ENCODE measurements at regions not wholly inside any gene's neighbourhood (a gene's known extent, or its start where the extent isn't known, plus 50 kb on each side); places are given as distances from the start of the nearest gene placed in this dataset.

DNA sequence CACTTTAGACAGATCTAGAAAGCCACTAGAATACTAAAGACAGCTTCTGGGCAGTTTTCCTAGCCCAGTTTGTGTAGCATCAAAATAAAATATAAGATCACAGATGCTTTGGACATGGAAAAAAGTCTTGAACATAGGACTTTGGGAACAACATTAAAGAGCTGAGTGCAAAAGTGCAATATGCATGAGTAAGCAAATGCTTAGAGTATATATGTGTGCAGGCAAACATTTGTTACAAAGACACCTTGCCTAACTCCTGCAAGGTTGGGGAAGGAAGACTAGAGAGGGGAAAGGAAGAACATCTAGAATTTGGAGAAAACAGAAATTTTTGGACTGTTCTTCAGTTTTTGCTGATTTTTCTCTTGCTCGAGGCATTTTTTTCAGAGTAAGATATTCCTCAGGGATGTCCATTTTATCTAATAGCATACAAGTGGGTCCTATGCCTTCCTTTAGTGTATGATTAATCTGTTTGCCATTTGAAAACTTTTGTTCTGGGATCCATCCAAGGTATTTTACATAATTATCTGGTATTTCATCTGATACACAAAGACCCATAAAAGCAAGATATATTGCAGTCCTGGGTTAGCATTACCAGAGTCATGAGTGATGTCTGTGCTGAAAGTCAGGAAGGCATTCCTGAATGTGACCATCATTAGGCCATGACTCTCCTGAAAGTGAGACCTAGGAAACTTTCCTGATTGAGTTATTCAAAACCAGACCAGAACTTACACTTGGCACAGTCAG lies 142.0 kb upstream of the RGMB start:
- TF ChIP-seq, protein P1, sequence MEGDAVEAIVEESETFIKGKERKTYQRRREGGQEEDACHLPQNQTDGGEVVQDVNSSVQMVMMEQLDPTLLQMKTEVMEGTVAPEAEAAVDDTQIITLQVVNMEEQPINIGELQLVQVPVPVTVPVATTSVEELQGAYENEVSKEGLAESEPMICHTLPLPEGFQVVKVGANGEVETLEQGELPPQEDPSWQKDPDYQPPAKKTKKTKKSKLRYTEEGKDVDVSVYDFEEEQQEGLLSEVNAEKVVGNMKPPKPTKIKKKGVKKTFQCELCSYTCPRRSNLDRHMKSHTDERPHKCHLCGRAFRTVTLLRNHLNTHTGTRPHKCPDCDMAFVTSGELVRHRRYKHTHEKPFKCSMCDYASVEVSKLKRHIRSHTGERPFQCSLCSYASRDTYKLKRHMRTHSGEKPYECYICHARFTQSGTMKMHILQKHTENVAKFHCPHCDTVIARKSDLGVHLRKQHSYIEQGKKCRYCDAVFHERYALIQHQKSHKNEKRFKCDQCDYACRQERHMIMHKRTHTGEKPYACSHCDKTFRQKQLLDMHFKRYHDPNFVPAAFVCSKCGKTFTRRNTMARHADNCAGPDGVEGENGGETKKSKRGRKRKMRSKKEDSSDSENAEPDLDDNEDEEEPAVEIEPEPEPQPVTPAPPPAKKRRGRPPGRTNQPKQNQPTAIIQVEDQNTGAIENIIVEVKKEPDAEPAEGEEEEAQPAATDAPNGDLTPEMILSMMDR (IDR thresholded peaks at IDR 0.05) = no peak

DNA sequence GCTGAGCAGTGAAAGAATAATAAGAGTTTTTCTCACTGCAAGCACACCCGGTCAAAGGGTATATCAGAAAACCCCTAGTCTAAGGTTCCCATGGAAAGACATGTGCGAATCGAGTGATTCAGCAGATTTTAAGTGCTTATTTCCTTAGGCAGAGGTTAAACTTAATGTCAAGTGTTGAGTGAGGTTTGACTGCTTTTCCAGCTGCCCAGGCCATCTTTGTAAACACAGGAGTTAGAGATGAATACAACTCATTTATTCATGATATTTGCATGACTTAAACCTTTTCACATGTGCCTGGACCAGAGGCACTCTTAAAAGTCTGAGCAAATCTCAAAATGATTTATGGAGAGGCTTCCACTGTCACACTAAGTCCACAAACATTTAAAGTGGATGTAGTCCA lies 137.8 kb upstream of the RGMB start:
- TF ChIP-seq, protein P1 (IDR thresholded peaks at IDR 0.05) = no peak

DNA sequence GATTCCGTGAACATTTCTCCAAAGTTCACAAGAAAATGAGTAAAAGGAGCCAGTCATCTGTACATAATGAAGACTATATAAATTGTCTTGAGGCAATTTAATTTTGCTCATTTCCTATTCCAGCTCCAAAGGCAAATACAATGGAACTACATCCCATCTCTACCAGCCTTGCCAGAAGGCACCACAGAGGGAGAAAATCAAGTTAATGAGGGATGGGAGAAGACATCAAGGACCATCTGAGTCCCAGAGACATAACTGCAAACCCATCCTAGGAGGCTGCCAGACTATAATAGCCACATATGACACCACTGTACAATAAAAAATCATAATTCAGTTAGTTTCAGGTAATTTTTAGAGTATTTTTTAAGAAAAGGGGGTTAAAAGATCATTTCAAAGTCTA lies 136.3 kb upstream of the RGMB start:
- TF ChIP-seq, protein P1 (IDR thresholded peaks at IDR 0.05) = no peak

DNA sequence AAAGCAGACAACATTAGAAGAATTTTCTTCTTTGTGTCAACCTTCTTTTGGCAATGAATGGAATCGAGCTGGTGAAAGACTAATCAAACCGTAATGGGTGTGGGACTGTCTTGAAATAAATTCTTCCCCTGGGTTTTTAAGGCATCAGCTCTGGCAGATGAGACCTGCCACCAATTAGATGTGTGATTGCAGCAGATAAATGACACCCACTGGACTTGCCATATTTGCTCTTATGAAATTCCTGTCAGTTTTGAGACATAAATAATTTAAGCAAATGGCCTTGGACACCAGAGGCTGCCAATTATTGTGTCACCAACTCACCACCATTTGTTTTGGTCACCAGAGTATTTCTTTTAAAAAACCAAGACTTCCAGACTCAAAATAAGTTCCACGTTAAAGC lies 135.9 kb upstream of the RGMB start:
- TF ChIP-seq, protein P1 (IDR thresholded peaks at IDR 0.05) = no peak

DNA sequence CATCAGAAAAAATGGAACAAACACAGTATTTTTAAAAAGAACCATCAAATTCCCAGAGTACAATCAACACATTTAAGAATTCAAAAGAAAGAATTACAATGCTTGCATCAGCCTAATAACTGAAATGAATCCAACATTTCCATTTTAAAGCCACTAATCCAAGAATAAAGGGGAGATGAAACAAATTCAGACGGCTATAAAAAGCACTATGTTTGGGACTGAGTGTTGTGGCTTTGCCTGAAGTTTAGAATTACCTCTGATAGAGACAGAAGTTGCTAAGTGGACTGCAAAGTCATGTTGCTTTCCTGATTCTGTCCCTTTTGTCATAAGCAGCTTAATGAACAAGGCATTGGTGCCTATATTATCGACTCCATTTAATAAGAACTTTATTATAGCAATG lies 135.4 kb upstream of the RGMB start:
- TF ChIP-seq, protein P1 (IDR thresholded peaks at IDR 0.05) = no peak

DNA sequence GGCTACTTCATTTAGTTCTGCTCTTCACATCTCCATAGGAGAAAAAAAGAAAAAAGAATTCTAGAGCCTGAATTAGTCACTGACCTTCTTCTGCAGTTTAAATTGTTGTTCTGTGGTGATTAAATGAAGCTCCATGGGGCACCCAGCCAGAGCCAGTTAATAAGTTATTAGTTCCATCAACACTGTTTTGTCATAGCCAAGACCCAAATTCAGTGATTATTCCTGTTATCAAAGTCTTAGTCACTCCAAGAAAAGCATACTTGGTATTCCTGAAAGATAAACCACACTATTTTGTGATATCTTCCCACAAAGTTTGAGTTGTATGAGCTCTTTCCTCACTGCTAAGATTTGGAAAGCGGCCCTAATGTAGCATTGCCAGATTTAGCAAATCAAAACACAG lies 134.8 kb upstream of the RGMB start:
- TF ChIP-seq, protein P1 (IDR thresholded peaks at IDR 0.05) = no peak

DNA sequence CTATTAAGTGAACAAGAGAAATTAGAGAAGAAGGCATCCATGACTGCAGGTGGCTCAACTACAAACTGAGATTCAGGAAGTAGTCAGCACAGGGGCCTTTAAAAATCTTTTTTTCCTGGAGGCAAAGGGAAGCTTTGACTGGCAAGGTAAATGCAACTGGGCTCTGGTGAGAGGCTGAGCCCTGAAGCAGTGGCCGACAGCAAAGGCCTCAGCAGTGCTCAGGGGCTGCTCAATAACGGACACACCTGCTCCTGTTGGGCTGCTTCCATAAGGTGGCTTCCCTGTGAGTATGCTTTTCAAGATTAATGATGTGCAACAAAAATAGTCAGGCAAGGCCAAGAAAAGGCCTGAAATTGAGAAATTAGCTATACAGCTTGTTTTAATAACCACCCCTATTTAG lies 134.2 kb upstream of the RGMB start:
- TF ChIP-seq, protein P1 (IDR thresholded peaks at IDR 0.05) = no peak

DNA sequence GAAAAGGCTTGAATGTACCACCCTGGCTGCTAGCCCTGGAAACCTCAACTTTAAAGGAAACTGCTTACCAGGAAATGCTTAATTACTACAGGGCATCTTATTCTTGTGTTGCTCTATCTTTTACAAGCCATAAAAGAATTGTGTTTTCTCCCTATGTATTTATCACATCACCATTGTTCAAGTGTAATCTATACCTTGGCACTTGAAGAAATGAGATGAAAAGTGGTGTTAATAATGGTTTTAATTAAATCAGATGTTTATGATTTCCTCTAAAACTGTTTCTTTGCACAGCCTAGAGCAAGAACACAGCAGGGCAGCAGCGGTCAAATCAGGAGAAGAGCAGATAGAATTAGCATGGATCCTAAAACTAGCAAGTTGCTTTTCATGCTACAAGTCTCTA lies 131.8 kb upstream of the RGMB start:
- TF ChIP-seq, protein P1 (IDR thresholded peaks at IDR 0.05) = no peak
